Ovary (tissue), 7 donors: ENCODE measurements at regions not wholly inside any gene's neighbourhood (a gene's known extent, or its start where the extent isn't known, plus 50 kb on each side); places are given as distances from the start of the nearest gene placed in this dataset.

Experiments
- DNase-seq, 5 donors: peaks; one replicate each; pipeline ENCODE4 v3.0.0-alpha.2; 2019 to 2020
- H3K27ac ChIP-seq, 2 donors: fragments of 200-600 bp; one replicate each; pipeline versions ENCODE4 v1.5.1 to v1.8.0; 2019 to 2022
- H3K27me3 ChIP-seq: fragments of 200-600 bp; one replicate; pipeline ENCODE4 v1.8.0; 2022
- H3K36me3 ChIP-seq: fragments of 200-600 bp; sonication (generic); one replicate; pipeline ENCODE4 v1.5.1; 2019
- H3K4me1 ChIP-seq: one replicate; pipeline ENCODE4 v1.8.1; 2013; ENCODE audit warnings: mild to moderate bottlenecking, moderate library complexity; ENCODE audit not compliant: insufficient read depth
- H3K4me3 ChIP-seq: fragments of 200-600 bp; sonication (generic); one replicate; pipeline ENCODE4 v1.5.1; 2017
- H3K9me3 ChIP-seq, 2 donors: fragments of 200-600 bp in 1 of 2; sonication (generic) in 1 of 2; one replicate each; pipeline versions ENCODE4 v1.5.1 to v1.8.1; 2013 to 2019; ENCODE audit warnings: mild to moderate bottlenecking in 1 of 2, moderate library complexity in 1 of 2
- EP300 ChIP-seq: sonication (generic); formaldehyde crosslinking; IDR thresholded peaks from one replicate; pipeline ENCODE4 v1.6.1; 2017; ENCODE audit warnings: antibody characterized with exemption
- POLR2A ChIP-seq: fragments of 450-650 bp; IDR thresholded peaks from one replicate; pipeline ENCODE4 v1.6.1; 2017; ENCODE audit warnings: antibody characterized with exemption, mild to moderate bottlenecking, moderate library complexity
- WGBS, 3 donors: extraction: QIAGEN DNeasy Blood & Tissue Kit in 1 of 3; methylation state at CpG; one replicate each; pipeline versions ENCODE4 v1.1.5 to v1.1.7; 2013 to 2017; 5-methylcytosine and 5-hydroxymethylcytosine counted together
- intact Hi-C, 4 donors: fragments of 100-400 bp; cut with DNase I; formaldehyde crosslinking; loops; one replicate each; pipeline versions ENCODE4 v1.11.0 to v1.15.1; 2022 to 2023
- TF ChIP-seq, protein P1 (sequence below), 3 donors: fragments of 450-650 bp in 2 of 3; fragments of 200-600 bp in 1 of 3; IDR thresholded peaks; one replicate each; pipeline versions ENCODE4 v1.5.1 to v1.8.0; 2016 to 2022; ENCODE audit warnings: antibody characterized with exemption in 3 of 3, mild to moderate bottlenecking in 1 of 3
- donor health status: DM: no; HTN: no; CAD: no; lungs with moderate emphysema.
- donor health status: DM: no; HTN: no; CAD: no.
- donor health status: Bipolar disorder and iron deficiency.
- donor health status: DM: no; HTN: no; CAD: no.
- donor health status: DM: yes; HTN: yes; CAD: no.

DNA sequence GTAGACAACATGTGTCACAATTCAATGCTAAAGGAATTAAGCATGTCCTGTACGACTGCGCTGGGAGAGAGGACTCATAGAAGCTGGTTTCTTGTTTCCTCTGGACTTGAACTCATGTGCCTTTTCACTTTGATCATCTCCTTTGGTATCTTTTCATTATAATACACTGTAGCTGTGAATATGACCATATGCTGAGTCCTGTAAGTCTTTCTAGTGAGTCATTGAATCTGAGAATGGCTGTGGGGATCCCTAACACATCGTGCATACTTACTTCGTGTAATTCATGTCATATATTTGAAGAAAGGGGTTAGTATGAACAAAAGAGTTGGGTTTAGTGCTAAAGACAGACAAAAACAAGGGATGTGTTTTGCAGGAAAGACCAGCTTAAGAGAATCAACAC is 148.1 kb upstream of the RUNX1 start:
- Histone ChIP-seq H3K4me1 (no peaks in the 10 kb centered on the region), H3K27ac (no peak overlapping the region), H3K4me3 (no peak overlapping the region), H3K9me3 (no peaks in the 10 kb centered on the region), H3K27me3 (no peaks in the 10 kb centered on the region), H3K36me3 (no peaks in the 10 kb centered on the region)
- DNase-seq: no peak
- TF ChIP-seq, protein P1, sequence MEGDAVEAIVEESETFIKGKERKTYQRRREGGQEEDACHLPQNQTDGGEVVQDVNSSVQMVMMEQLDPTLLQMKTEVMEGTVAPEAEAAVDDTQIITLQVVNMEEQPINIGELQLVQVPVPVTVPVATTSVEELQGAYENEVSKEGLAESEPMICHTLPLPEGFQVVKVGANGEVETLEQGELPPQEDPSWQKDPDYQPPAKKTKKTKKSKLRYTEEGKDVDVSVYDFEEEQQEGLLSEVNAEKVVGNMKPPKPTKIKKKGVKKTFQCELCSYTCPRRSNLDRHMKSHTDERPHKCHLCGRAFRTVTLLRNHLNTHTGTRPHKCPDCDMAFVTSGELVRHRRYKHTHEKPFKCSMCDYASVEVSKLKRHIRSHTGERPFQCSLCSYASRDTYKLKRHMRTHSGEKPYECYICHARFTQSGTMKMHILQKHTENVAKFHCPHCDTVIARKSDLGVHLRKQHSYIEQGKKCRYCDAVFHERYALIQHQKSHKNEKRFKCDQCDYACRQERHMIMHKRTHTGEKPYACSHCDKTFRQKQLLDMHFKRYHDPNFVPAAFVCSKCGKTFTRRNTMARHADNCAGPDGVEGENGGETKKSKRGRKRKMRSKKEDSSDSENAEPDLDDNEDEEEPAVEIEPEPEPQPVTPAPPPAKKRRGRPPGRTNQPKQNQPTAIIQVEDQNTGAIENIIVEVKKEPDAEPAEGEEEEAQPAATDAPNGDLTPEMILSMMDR (IDR thresholded peaks at IDR 0.05): no peak
- TF ChIP-seq EP300: no peak
- TF ChIP-seq POLR2A: no peak
- intact Hi-C loops: no loop called here
- WGBS, 3 donors: 94 to 97% (median 95%) methylated on average over 4 of the region's 4 CpGs

DNA sequence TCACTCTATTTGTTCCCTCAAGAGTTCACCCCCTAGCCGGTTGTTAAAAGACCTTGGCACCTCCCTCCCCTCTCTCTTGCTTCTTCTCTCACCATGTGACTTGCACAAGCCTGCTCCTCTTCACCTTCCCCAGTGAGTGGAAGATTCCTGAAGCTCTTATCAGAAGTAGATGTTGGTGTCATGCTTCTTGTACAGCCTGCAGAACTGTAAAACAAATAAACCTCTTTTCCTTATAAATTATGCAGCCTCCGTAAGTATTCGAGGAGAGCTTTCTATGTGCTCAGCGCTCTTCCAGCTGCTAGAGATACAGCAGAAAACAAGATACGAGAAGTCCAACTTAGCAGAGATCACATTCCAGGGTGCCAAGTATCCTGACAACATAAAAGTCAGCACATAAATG is 147.0 kb upstream of the RUNX1 start:
- H3K4me1 ChIP-seq: no peaks in the 10 kb centered on the region
- H3K4me3 ChIP-seq: no peak overlapping the region
- no peaks in the 10 kb centered on the region for H3K9me3 ChIP-seq
- 84 to 89% (median 86%) methylated on average over 5 of the region's 5 CpGs for WGBS, 3 donors
- TF ChIP-seq, protein P1 (IDR thresholded peaks at IDR 0.05): no peak
- TF ChIP-seq POLR2A: no peak
- no peak for TF ChIP-seq EP300
- H3K27ac ChIP-seq: no peak overlapping the region
- intact Hi-C loops: no loop called here
- no peaks in the 10 kb centered on the region for H3K27me3 ChIP-seq
- no peak for DNase-seq
- H3K36me3 ChIP-seq: no peaks in the 10 kb centered on the region

DNA sequence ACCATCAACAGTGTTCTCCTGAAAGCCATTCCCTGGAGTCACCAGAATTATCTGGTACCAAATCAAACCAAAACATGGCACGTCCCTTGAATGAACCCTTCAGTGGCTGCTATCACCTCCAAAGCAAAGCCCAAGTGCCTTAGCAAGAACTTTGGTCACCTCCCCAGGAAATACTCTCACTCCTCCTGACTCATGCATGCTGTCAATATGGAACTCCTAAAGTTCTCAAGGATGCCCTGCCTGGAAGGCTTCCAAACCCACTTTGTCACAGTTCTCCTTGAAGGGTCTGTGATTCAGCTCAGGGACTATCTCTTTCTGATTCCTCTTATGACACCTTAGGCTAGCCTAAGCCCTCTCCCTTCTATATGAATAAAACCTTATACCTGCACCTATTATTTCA is 146.1 kb upstream of the RUNX1 start:
- DNase-seq: no peak
- no peak overlapping the region for H3K4me3 ChIP-seq
- no peaks in the 10 kb centered on the region for H3K4me1 ChIP-seq
- no peaks in the 10 kb centered on the region for H3K9me3 ChIP-seq
- H3K27ac ChIP-seq: no peak overlapping the region
- 79 to 91% (median 89%) methylated on average over 1 of the region's 1 CpG for WGBS, 3 donors
- TF ChIP-seq EP300 (no peak), POLR2A (no peak)
- TF ChIP-seq, protein P1 (IDR thresholded peaks at IDR 0.05): no peak
- intact Hi-C loops: no loop called here
- no peaks in the 10 kb centered on the region for H3K36me3 ChIP-seq
- H3K27me3 ChIP-seq: no peaks in the 10 kb centered on the region

DNA sequence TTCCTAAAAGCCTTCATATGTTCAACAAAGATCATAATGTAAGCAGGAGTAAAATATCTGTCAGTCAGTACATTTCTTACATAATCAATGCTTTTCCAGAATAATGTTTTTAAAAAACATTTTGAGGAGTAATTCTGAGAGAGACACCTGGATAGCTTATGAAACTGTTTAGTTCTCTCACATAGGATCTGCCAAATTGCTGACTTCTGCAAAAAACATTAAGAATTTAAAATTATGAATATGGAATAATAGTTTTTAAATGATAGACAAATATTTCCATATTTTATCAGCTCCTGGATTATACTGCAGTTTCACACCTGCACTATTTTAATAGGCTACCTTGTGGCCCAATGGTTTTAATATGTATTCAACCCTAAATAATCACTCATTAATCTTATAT is 142.7 kb upstream of the RUNX1 start:
- Histone ChIP-seq H3K27me3 (no peaks in the 10 kb centered on the region), H3K9me3 (no peaks in the 10 kb centered on the region), H3K36me3 (no peaks in the 10 kb centered on the region), H3K27ac (no peak overlapping the region), H3K4me3 (no peak overlapping the region), H3K4me1 (peaks cover 3% of the 10 kb centered on the region)
- TF ChIP-seq, protein P1 (IDR thresholded peaks at IDR 0.05): no peak
- no peak for TF ChIP-seq EP300
- no peak for TF ChIP-seq POLR2A
- DNase-seq: no peak
- intact Hi-C loops: no loop called here

DNA sequence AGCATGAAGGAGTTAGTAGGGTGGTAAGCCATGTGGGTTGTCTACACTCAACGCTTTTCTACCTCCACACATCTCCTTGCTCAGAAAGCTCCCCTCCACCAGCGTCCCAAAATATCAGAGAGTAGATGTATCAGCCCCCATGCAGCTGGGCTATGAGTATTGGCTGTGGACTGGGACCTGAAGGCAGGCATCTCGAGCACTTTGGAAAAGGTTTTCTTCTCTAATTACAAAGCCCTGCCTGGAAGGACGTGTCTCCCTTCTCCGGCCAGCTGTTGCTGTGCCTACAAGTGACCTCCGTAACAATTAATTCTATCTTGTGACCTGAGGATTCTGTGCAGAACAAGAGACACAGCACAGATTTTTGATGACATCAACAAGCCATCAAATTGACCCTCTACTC is 142.0 kb upstream of the RUNX1 start:
- peaks cover 3% of the 10 kb centered on the region for H3K4me1 ChIP-seq
- intact Hi-C loops: no loop called here
- WGBS, 3 donors: 80 to 84% (median 84%) methylated on average over 6 of the region's 6 CpGs
- no peak overlapping the region for H3K4me3 ChIP-seq
- DNase-seq: no peak
- no peak for TF ChIP-seq POLR2A
- TF ChIP-seq EP300: no peak
- TF ChIP-seq, protein P1 (IDR thresholded peaks at IDR 0.05): no peak
- no peaks in the 10 kb centered on the region for H3K9me3 ChIP-seq
- no peaks in the 10 kb centered on the region for H3K27me3 ChIP-seq
- H3K36me3 ChIP-seq: no peaks in the 10 kb centered on the region
- no peak overlapping the region for H3K27ac ChIP-seq
